MM.1S (cell line): ENCODE measurements at regions not wholly inside any gene's neighbourhood (a gene's known extent, or its start where the extent isn't known, plus 50 kb on each side); places are given as distances from the start of the nearest gene placed in this dataset.

Experiments used
- DNase-seq: peaks from one replicate; pipeline ENCODE4 v3.0.0-alpha.2; 2015
- H2AFZ ChIP-seq: fragments of 300-600 bp; sonication (generic); 2 replicates; pipeline ENCODE4 v1.6.0; 2016; ENCODE audit warnings: antibody characterized with exemption, low read length
- H3F3A ChIP-seq: fragments of 300-600 bp; sonication (generic); 2 replicates; pipeline ENCODE4 v1.6.1; 2016; ENCODE audit warnings: mild to moderate bottlenecking, antibody characterized with exemption, low read length, moderate library complexity, mixed read lengths; ENCODE audit not compliant: insufficient read depth
- H3K27ac ChIP-seq: fragments of 300-600 bp; sonication (generic); 2 replicates; pipeline ENCODE4 v1.5.1; 2016; ENCODE audit warnings: mild to moderate bottlenecking, low read length
- H3K27me3 ChIP-seq: fragments of 300-600 bp; sonication (generic); replicated peaks from 2 replicates; pipeline ENCODE4 v1.6.0; 2016; ENCODE audit warnings: low read length; ENCODE audit not compliant: insufficient read depth
- H3K36me3 ChIP-seq: fragments of 300-600 bp; sonication (generic); replicated peaks from 2 replicates; pipeline ENCODE4 v1.6.1; 2016; ENCODE audit warnings: mild to moderate bottlenecking, low read length, mixed read lengths; ENCODE audit not compliant: insufficient read depth
- H3K4me1 ChIP-seq: fragments of 300-600 bp; sonication (generic); 2 replicates; pipeline ENCODE4 v1.6.1; 2016; ENCODE audit warnings: low read length, mixed read lengths
- H3K4me2 ChIP-seq: fragments of 300-600 bp; sonication (generic); 2 replicates; pipeline ENCODE4 v1.6.0; 2016; ENCODE audit warnings: low read depth, low read length
- H3K4me3 ChIP-seq: fragments of 300-600 bp; sonication (generic); 2 replicates; pipeline ENCODE4 v1.5.1; 2016; ENCODE audit warnings: low read length, mixed read lengths
- H3K79me2 ChIP-seq: fragments of 300-600 bp; sonication (generic); 2 replicates; pipeline ENCODE4 v1.6.1; 2016; ENCODE audit warnings: mixed run types, low read length, mixed read lengths
- H3K9ac ChIP-seq: fragments of 300-600 bp; sonication (generic); 2 replicates; pipeline ENCODE4 v1.6.1; 2016; ENCODE audit warnings: low read length, mixed read lengths
- H3K9me2 ChIP-seq: fragments of 300-600 bp; sonication (generic); replicated peaks from 2 replicates; pipeline ENCODE4 v1.6.1; 2016; ENCODE audit warnings: mild to moderate bottlenecking, low read length, mixed read lengths; ENCODE audit not compliant: insufficient read depth
- H3K9me3 ChIP-seq: fragments of 300-600 bp; sonication (generic); replicated peaks from 2 replicates; pipeline ENCODE4 v1.6.1; 2016; ENCODE audit warnings: mild to moderate bottlenecking, low read length, mixed read lengths; ENCODE audit not compliant: insufficient read depth
- H4K20me1 ChIP-seq: fragments of 300-600 bp; sonication (generic); 2 replicates; pipeline ENCODE4 v1.6.1; 2016; ENCODE audit warnings: mild to moderate bottlenecking, low read length, moderate library complexity, mixed read lengths; ENCODE audit not compliant: insufficient read depth
- CTCF ChIP-seq: fragments of 300-600 bp; sonication (generic); IDR thresholded peaks from 2 replicates; pipeline ENCODE4 v1.5.1; 2016; ENCODE audit warnings: antibody characterized with exemption, low read length, mixed read lengths
- EZH2 ChIP-seq: fragments of 300-600 bp; sonication (generic); optimal IDR thresholded peaks from 2 replicates; pipeline ENCODE3; 2017; ENCODE audit warnings: low read depth, mild to moderate bottlenecking, antibody characterized with exemption, low read length, mixed read lengths
- EZH2phosphoT487 ChIP-seq: fragments of 300-600 bp; sonication (generic); IDR thresholded peaks from 2 replicates; pipeline ENCODE4 v1.6.1; 2018; ENCODE audit warnings: antibody characterized with exemption, low read length

- no peaks in the 10 kb centered on the region for H4K20me1 ChIP-seq
- H3K27me3 ChIP-seq = no peaks in the 10 kb centered on the region
- H3K79me2 ChIP-seq = no peaks in the 10 kb centered on the region
- H3K4me2 ChIP-seq = no peak overlapping the region
- DNase-seq = no peak
- H3K9ac ChIP-seq = no peak overlapping the region
- 0 out of 2 replicates have a peak, but pooled peaks cover 3% of the 10 kb centered on the region for H3K4me1 ChIP-seq
- H3K4me3 ChIP-seq = no peak overlapping the region
- H3K9me3 ChIP-seq = no peaks in the 10 kb centered on the region
- no peaks in the 10 kb centered on the region for H3F3A ChIP-seq
- no peaks in the 10 kb centered on the region for H3K36me3 ChIP-seq
- no peaks in the 10 kb centered on the region for H3K9me2 ChIP-seq
- H3K27ac ChIP-seq = no peak overlapping the region
- no peak overlapping the region for H2AFZ ChIP-seq
- TF ChIP-seq CTCF (no peak), EZH2phosphoT487 (no peak), EZH2 (no peak)
Observed at GRCh38 chr12:46678426-46678825, 147.4 kb downstream of the SLC38A4 start.

DNA sequence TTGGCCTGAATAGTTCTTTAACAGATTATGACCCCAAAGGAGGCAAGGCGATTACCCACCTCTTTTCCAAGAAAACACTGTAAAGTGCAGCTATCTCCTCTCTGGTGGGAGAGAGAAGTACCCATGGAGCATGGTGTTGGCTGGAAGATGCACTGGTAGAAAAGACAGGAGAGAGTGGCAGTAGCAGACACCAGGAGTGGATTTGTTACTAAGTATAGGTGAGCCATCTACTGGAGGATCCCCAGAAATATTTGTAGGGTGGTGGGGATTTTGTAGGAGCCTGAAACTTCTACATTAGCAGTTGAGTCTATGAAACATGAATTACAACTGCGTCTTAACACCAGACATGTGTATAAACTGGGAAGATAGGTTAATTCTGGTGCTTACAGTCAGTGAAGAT lies 148.0 kb downstream of the SLC38A4 start:
- no peak overlapping the region for H3K27ac ChIP-seq
- H3K79me2 ChIP-seq = no peaks in the 10 kb centered on the region
- H2AFZ ChIP-seq = no peak overlapping the region
- H3K9me2 ChIP-seq = no peaks in the 10 kb centered on the region
- no peaks in the 10 kb centered on the region for H4K20me1 ChIP-seq
- 0 out of 2 replicates have a peak, but pooled peaks cover 3% of the 10 kb centered on the region for H3K4me1 ChIP-seq
- no peak for TF ChIP-seq EZH2
- no peak for TF ChIP-seq EZH2phosphoT487
- no peak for TF ChIP-seq CTCF
- DNase-seq = no peak
- H3K4me3 ChIP-seq = no peak overlapping the region
- no peaks in the 10 kb centered on the region for H3F3A ChIP-seq
- no peaks in the 10 kb centered on the region for H3K36me3 ChIP-seq
- no peak overlapping the region for H3K4me2 ChIP-seq
- no peaks in the 10 kb centered on the region for H3K9me3 ChIP-seq
- H3K9ac ChIP-seq = no peak overlapping the region
- no peaks in the 10 kb centered on the region for H3K27me3 ChIP-seq

DNA sequence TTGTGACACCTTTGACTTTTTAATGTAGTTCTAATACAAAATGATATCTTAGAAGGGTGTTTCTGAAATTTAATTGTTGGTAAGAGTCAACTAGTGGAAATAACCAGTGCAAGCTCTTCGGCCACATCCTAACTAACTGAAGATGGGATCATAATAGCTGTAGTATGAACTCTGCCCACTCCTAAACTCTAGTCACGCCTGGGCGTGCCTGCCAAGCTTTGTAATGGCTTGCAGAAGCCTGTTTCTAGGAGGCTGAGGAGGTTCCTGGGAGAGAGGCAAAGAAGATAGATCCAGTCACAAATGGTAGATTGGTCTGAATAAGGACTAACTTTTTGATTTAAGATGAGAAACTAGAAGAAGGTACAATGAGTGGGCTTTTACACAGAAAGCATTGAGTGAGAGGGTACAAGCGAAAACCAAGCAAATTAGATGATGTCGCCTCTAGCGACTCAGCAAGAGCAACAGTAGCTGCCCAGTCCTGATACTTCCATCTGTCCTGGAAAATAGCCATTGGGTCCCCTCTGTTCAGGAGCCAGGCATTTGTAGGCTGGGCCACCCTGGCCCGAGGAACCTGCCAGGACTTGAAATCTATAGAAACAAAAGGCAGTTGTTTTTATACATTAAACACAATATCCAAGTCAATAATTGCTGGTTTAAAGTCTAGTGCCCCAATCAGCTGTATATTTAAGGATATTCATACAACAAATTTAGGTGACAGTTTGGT lies 148.8 kb downstream of the SLC38A4 start:
- no peak for DNase-seq
- Histone ChIP-seq H3K27ac (no peak overlapping the region), H2AFZ (no peak overlapping the region), H3K9me3 (no peaks in the 10 kb centered on the region), H3K9ac (no peak overlapping the region), H3K4me3 (no peak overlapping the region), H4K20me1 (no peaks in the 10 kb centered on the region), H3F3A (no peaks in the 10 kb centered on the region), H3K9me2 (no peaks in the 10 kb centered on the region), H3K27me3 (no peaks in the 10 kb centered on the region), H3K79me2 (no peaks in the 10 kb centered on the region), H3K4me1 (0 out of 2 replicates have a peak, but pooled peaks cover 3% of the 10 kb centered on the region), H3K4me2 (no peak overlapping the region), H3K36me3 (no peaks in the 10 kb centered on the region)
- no peak for TF ChIP-seq EZH2phosphoT487
- TF ChIP-seq CTCF = no peak
- TF ChIP-seq EZH2 = no peak
